IPS DF 6.9 (cell line): ENCODE measurements at regions not wholly inside any gene's neighbourhood (a gene's known extent, or its start where the extent isn't known, plus 50 kb on each side); places are given as distances from the start of the nearest gene placed in this dataset.

Experiments used
- DNase-seq: peaks from one replicate; pipeline ENCODE4 v3.0.0-alpha.2; 2013; ENCODE audit warnings: low read depth, low spot score
- H3K27ac ChIP-seq: one replicate; pipeline ENCODE4 v1.5.1; 2013; ENCODE audit warnings: low read length, control low read depth
- H3K27me3 ChIP-seq: 2 replicates; pipeline ENCODE4 v1.6.1; 2013; ENCODE audit warnings: mild to moderate bottlenecking, low read length; ENCODE audit not compliant: control insufficient read depth, insufficient read depth
- H3K36me3 ChIP-seq: 2 replicates; pipeline ENCODE4 v1.6.1; 2013; ENCODE audit warnings: low read length; ENCODE audit not compliant: control insufficient read depth, insufficient read depth
- H3K4me1 ChIP-seq: 2 replicates; pipeline ENCODE4 v1.6.1; 2013; ENCODE audit warnings: low read length; ENCODE audit not compliant: control insufficient read depth, insufficient read depth
- H3K4me3 ChIP-seq: 2 replicates; pipeline ENCODE4 v1.5.1; 2013; ENCODE audit warnings: mild to moderate bottlenecking, low read length
- H3K9me3 ChIP-seq: 2 replicates; pipeline ENCODE4 v1.6.1; 2013; ENCODE audit warnings: low read length, inconsistent platforms; ENCODE audit not compliant: control insufficient read depth, insufficient read depth
- WGBS: extraction: QIAGEN DNeasy Blood & Tissue Kit; methylation state at CpG from one replicate; pipeline ENCODE4 v1.1.7; 2013; ENCODE audit warnings: mixed read lengths, missing lambda C conversion rate; ENCODE audit not compliant: insufficient read length, insufficient coverage; 5-methylcytosine and 5-hydroxymethylcytosine counted together

GRCh38 chr12:18153826-18154225, 63.8 kb upstream of the RERGL start:
- Histone ChIP-seq H3K9me3 (no peaks in the 10 kb centered on the region; the same call in 1 of the 2 replicates), H3K4me3 (no peak overlapping the region), H3K27ac (no peak overlapping the region), H3K36me3 (no peaks in the 10 kb centered on the region), H3K4me1 (no peaks in the 10 kb centered on the region), H3K27me3 (no peaks in the 10 kb centered on the region)
- DNase-seq = peak; percentile 20
- no CpG with 5 or more reads among the region's 2 CpGs for WGBS

GRCh38 chr12:18151036-18151435, 61.0 kb upstream of the RERGL start:
- Histone ChIP-seq H3K27me3 (no peaks in the 10 kb centered on the region), H3K27ac (no peak overlapping the region), H3K4me1 (no peaks in the 10 kb centered on the region), H3K9me3 (no peaks in the 10 kb centered on the region), H3K4me3 (no peak overlapping the region), H3K36me3 (no peaks in the 10 kb centered on the region)
- DNase-seq = no peak
- WGBS = no CpG with 5 or more reads among the region's 1 CpG

- no peak for DNase-seq
- no peak overlapping the region for H3K27ac ChIP-seq
- no peaks in the 10 kb centered on the region for H3K4me1 ChIP-seq
- H3K27me3 ChIP-seq = no peaks in the 10 kb centered on the region
- H3K4me3 ChIP-seq = no peak overlapping the region
- H3K9me3 ChIP-seq = no peaks in the 10 kb centered on the region
- no CpG with 5 or more reads among the region's 2 CpGs for WGBS
- no peaks in the 10 kb centered on the region for H3K36me3 ChIP-seq
Observed at GRCh38 chr12:18148961-18149360, 59.0 kb upstream of the RERGL start.

GRCh38 chr12:18146363-18146762, 56.4 kb upstream of the RERGL start:
- H3K27ac ChIP-seq = no peak overlapping the region
- no peaks in the 10 kb centered on the region for H3K4me1 ChIP-seq
- H3K36me3 ChIP-seq = no peaks in the 10 kb centered on the region
- WGBS = no CpG with 5 or more reads among the region's 3 CpGs
- H3K4me3 ChIP-seq = no peak overlapping the region
- no peaks in the 10 kb centered on the region for H3K27me3 ChIP-seq
- no peak for DNase-seq
- no peaks in the 10 kb centered on the region for H3K9me3 ChIP-seq

- WGBS = no CpG with 5 or more reads among the region's 3 CpGs
- Histone ChIP-seq H3K27me3 (no peaks in the 10 kb centered on the region), H3K4me3 (no peak overlapping the region)
Observed at GRCh38 chr12:18145924-18146323, 55.9 kb upstream of the RERGL start.

GRCh38 chr12:18141048-18141982, 51.3 kb upstream of the RERGL start:
- no peak overlapping the region for H3K27ac ChIP-seq
- DNase-seq = no peak

More at GRCh38 chr12:18145924-18146323, 55.9 kb upstream of the RERGL start:
- no peak for DNase-seq
- no peaks in the 10 kb centered on the region for H3K9me3 ChIP-seq
- no peak overlapping the region for H3K27ac ChIP-seq
- no peaks in the 10 kb centered on the region for H3K4me1 ChIP-seq
- no peaks in the 10 kb centered on the region for H3K36me3 ChIP-seq

GRCh38 chr12:18139989-18140596, 50.1 kb upstream of the RERGL start:
- no peak for DNase-seq
- WGBS = no CpG with 5 or more reads among the region's 1 CpG
- Histone ChIP-seq H3K27me3 (0 out of 2 replicates have a peak, but pooled peaks cover 1% of the 10 kb centered on the region), H3K27ac (no peak overlapping the region), H3K9me3 (no peaks in the 10 kb centered on the region), H3K36me3 (no peaks in the 10 kb centered on the region), H3K4me3 (no peak overlapping the region), H3K4me1 (no peaks in the 10 kb centered on the region)

More at GRCh38 chr12:18141048-18141982, 51.3 kb upstream of the RERGL start:
- no peaks in the 10 kb centered on the region for H3K4me1 ChIP-seq
- H3K4me3 ChIP-seq = no peak overlapping the region
- no peaks in the 10 kb centered on the region for H3K9me3 ChIP-seq
- H3K36me3 ChIP-seq = no peaks in the 10 kb centered on the region
- no CpG with 5 or more reads among the region's 4 CpGs for WGBS
- H3K27me3 ChIP-seq = 0 out of 2 replicates have a peak, but pooled peaks cover 1% of the 10 kb centered on the region
